GM12864 (cell line): ENCODE measurements at regions not wholly inside any gene's neighbourhood (a gene's known extent, or its start where the extent isn't known, plus 50 kb on each side); places are given as distances from the start of the nearest gene placed in this dataset.
A peak's percentile ranks its signal among the peaks of the same experiment; 100 is the strongest.

Experiments used
- DNase-seq: peaks from one replicate; pipeline ENCODE4 v3.0.0-alpha.2; 2011; ENCODE audit warnings: low read depth
- H3K4me3 ChIP-seq: 2 replicates; pipeline ENCODE4 v1.5.1; 2011; ENCODE audit warnings: mild to moderate bottlenecking, low read depth, low read length, control low read depth
- TF ChIP-seq, protein P1 (sequence below): IDR thresholded peaks from 2 replicates; pipeline ENCODE4 v1.5.1; 2011; ENCODE audit warnings: low read depth, mild to moderate bottlenecking, moderate library complexity, low read length, control low read depth, inconsistent platforms; ENCODE audit errors: missing control alignments

DNA sequence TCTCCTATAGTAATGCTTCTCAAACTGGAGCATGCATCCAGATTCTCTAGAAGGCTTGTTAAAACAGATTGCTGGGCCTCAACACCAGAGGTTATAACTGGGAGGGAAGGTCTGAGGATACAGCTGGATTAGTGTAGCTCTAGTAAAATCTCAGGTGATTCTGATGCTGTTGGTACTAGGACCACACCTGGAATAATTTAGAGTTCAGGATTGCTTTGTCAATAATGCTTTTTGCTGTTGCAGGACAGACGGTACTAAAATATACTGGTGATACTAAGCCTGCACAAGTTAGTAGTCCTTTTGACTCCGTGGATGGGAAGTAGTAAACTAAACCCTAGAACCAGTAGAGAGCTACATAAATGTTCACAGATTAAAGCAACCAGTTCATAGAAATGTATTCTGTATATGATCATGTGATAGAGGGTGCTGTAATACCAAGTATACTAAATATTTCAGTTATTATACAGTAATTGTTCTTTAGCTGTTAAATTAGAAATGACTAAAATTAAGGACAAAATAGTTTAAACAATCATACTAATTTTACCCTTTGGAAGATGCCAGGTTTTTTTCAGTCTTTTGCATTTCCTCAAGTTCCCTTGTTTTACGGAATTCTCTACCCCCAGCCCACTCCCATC lies 258.2 kb upstream of the STARD13 start:
- peak overlapping the region; percentile 62; the same call in 1 of the 2 replicates for H3K4me3 ChIP-seq
- TF ChIP-seq, protein P1, sequence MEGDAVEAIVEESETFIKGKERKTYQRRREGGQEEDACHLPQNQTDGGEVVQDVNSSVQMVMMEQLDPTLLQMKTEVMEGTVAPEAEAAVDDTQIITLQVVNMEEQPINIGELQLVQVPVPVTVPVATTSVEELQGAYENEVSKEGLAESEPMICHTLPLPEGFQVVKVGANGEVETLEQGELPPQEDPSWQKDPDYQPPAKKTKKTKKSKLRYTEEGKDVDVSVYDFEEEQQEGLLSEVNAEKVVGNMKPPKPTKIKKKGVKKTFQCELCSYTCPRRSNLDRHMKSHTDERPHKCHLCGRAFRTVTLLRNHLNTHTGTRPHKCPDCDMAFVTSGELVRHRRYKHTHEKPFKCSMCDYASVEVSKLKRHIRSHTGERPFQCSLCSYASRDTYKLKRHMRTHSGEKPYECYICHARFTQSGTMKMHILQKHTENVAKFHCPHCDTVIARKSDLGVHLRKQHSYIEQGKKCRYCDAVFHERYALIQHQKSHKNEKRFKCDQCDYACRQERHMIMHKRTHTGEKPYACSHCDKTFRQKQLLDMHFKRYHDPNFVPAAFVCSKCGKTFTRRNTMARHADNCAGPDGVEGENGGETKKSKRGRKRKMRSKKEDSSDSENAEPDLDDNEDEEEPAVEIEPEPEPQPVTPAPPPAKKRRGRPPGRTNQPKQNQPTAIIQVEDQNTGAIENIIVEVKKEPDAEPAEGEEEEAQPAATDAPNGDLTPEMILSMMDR: no peak
- DNase-seq: no peak

DNA sequence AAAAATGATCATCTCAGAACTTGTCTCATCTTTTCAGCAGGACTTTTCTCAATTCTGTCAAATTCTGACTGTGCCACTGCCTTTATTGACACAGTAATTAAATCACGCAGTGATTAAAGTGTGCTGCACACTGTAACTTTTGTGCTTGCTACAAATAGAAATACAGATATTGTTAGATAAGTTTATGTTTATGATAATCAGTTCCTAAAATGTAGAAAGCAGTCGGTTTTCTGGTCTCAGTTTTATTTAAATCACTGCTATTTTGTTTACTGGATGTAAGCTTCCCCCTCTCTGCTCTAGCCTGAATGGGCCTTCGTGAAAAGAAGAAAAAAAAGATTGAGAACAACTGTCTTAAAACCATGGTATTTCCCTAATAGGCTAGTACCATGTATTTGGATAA lies 258.8 kb upstream of the STARD13 start:
- H3K4me3 ChIP-seq: no peak overlapping the region; the same call in 1 of the 2 replicates
- no peak for DNase-seq
- TF ChIP-seq, protein P1: no peak

DNA sequence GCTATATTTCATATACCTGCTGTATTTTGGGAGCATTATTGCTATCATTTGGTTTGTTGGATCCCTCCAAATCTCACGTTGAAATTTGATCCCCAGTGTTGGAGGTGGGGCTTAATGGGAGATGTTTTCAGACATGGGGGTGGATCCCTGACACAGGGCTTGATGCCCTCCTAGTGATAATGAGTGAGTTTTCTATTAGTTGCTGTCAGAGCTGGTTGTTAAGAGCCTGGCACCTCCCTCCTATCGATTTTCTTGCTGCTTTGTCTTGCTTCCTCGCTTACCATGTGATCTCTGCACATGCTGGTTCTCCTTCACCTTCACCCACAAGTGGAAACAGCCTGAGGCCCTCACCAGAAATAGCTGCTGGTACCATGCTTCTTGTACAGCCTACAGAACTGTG lies 259.9 kb upstream of the STARD13 start:
- H3K4me3 ChIP-seq: no peak overlapping the region
- no peak for DNase-seq
- TF ChIP-seq, protein P1: no peak

DNA sequence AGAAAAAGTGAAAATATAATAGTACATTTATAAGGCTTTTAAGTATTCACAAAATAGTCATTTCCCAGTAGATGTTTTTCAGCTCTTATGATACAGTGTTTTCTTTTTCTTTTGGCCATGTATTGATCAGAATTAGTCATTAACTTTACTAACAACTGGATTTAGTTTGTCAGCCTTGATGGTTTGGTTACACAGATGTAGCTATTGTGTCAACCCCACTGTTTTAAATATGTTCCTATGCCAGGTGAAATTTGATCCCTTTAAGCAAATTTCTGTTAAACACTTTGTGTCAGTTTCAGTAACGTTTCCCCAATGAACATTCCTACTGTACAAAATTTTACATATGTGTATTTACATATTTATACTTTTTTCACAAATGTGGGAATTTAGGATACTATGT lies 261.5 kb upstream of the STARD13 start:
- TF ChIP-seq, protein P1: no peak
- no peak for DNase-seq
- H3K4me3 ChIP-seq: no peak overlapping the region

DNA sequence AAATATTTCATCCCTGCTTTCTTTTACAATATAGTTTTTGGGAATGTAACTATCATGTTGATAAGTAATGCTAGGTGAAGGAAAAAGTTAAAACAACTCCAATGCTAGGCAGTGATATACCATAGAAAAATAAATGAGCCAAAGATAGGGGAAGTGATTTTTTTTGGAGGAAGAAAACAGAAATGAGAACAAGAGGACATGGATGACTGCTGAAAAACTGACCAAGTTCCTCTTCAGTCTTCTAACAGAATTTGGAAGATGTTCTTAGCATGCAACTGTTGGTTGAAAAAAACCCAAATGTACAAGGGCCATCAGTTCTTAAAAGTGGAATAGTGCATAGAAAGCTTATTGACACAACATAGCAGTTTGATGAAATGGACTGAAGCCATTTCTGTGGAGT lies 262.5 kb upstream of the STARD13 start:
- no peak overlapping the region for H3K4me3 ChIP-seq
- no peak for DNase-seq
- TF ChIP-seq, protein P1: no peak

DNA sequence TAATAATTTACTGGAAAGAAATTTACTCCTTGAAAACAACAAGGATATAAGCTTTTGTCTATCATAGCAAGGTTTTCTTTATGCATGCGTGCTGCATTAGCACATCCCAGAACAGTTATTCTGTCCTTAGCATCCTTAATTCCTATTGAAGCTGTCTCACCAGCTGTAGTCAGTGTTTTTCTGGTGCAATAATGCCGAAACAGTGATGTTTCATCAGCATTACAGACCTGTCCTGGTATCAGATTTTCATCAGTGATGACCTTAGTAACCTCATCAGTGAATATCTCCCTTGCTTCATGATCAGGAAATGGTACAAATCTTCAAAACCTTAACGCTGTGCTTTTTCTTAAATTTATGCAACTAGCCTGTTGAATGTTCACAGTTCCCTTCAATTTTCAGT lies 264.7 kb upstream of the STARD13 start:
- no peak for DNase-seq
- TF ChIP-seq, protein P1: no peak
- no peak overlapping the region for H3K4me3 ChIP-seq

DNA sequence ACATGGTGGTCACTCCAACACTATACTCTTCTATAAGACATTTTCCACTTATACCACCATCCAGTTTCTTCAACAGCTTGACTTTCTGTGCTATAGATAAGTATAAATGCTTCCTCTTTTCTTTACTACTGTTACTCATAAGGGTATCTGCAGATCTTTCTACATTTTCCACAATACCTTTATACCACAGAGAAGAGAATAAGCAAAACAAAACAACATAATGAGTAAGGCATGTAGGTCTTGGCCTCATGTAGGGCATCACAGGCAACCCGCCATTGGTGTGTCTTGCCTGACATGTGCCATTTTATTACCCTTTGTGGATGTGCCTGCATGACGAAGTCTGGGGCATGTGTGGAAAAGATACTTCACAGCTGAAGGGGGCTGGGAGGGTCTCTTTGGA lies 265.3 kb upstream of the STARD13 start:
- no peak for DNase-seq
- TF ChIP-seq, protein P1: no peak
- no peak overlapping the region for H3K4me3 ChIP-seq
